WERI-Rb-1 (cell line): ENCODE measurements at regions not wholly inside any gene's neighbourhood (a gene's known extent, or its start where the extent isn't known, plus 50 kb on each side); places are given as distances from the start of the nearest gene placed in this dataset.

ENCODE experiments used
- DNase-seq: peaks from one replicate; pipeline ENCODE4 v3.0.0-alpha.2; 2020
- H3K27ac ChIP-seq: fragments of 250-450 bp; sonication (Bioruptor Pico); 2 replicates; pipeline ENCODE4 v1.5.1; 2020; ENCODE audit warnings: mild to moderate bottlenecking, moderate library complexity
- H3K27me3 ChIP-seq: fragments of 250-450 bp; sonication (Bioruptor Pico); 2 replicates; pipeline ENCODE4 v1.5.1; 2021; ENCODE audit warnings: mild to moderate bottlenecking, low read depth, moderate library complexity; ENCODE audit not compliant: insufficient read depth, severe bottlenecking
- H3K36me3 ChIP-seq: fragments of 250-450 bp; sonication (Bioruptor Pico); 2 replicates; pipeline ENCODE4 v1.5.1; 2020; ENCODE audit warnings: mild to moderate bottlenecking, moderate library complexity
- H3K4me3 ChIP-seq: 2 replicates; pipeline ENCODE4 v1.5.1; 2011; ENCODE audit warnings: low read depth, mild to moderate bottlenecking, control low read depth, low read length
- H3K9me3 ChIP-seq: fragments of 250-450 bp; sonication (Bioruptor Pico); 2 replicates; pipeline ENCODE4 v1.5.1; 2021; ENCODE audit warnings: mild to moderate bottlenecking, moderate library complexity; ENCODE audit not compliant: severe bottlenecking
- TF ChIP-seq, protein P1 (sequence below): IDR thresholded peaks from 2 replicates; pipeline ENCODE4 v1.5.1; 2011; ENCODE audit warnings: low read depth, mild to moderate bottlenecking, control low read depth, inconsistent platforms, low read length

DNA sequence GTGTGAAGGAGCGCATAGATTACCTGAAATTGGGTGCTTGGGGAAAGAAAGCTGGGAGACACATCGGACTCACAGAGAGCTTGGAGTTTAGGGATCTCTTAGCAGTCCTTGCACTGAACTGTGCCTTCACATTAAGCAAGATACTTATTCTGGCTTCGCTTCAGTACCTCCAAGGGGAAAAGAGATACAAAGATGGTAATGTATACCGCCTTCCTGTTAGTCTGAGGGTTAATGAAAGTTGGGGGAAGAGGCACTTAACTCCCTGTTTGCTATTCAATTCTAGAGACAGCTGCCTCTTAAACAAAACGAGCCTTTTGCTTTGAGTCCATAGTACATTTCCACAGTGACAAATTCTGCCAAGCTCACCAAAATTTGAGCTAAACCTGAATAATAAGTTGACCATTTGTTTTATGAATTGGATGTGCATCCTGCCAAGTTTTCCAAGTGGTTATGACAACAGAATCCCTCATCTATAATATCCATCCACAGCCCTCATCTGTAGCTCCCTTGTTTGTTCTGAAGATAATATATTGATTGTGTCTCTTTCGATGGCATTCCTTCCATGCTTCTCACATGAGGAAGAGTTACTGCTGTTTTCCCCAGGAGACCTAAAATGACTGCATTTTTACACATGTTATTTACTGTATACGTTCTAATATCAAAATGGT is 287.1 kb upstream of the ATP5MC3 start:
- no peaks in the 10 kb centered on the region for H3K9me3 ChIP-seq
- H3K27ac ChIP-seq, result no peak overlapping the region
- DNase-seq, result no peak
- H3K27me3 ChIP-seq, result peaks cover 72% of the 10 kb centered on the region
- TF ChIP-seq, protein P1, sequence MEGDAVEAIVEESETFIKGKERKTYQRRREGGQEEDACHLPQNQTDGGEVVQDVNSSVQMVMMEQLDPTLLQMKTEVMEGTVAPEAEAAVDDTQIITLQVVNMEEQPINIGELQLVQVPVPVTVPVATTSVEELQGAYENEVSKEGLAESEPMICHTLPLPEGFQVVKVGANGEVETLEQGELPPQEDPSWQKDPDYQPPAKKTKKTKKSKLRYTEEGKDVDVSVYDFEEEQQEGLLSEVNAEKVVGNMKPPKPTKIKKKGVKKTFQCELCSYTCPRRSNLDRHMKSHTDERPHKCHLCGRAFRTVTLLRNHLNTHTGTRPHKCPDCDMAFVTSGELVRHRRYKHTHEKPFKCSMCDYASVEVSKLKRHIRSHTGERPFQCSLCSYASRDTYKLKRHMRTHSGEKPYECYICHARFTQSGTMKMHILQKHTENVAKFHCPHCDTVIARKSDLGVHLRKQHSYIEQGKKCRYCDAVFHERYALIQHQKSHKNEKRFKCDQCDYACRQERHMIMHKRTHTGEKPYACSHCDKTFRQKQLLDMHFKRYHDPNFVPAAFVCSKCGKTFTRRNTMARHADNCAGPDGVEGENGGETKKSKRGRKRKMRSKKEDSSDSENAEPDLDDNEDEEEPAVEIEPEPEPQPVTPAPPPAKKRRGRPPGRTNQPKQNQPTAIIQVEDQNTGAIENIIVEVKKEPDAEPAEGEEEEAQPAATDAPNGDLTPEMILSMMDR, result no peak
- H3K36me3 ChIP-seq, result no peaks in the 10 kb centered on the region
- no peak overlapping the region for H3K4me3 ChIP-seq

DNA sequence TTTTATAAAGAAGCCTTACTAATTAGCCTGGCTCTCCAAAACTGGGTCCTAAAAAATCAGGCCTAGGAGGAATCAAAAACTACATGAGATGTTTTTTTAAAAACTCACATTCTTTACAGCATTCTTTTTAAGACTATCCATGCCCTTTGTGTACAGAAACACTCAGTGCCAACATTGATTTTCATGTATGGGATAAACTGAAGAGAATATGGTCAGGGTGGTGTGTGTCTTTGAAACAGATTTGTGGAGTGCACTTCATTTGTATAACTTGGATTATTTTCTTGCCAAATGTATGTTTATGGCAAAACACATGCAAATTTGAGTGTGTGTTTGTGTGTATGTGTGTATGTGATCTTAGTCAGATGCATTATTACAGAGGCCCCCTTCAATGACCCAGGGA is 283.6 kb upstream of the ATP5MC3 start:
- no peaks in the 10 kb centered on the region for H3K36me3 ChIP-seq
- TF ChIP-seq, protein P1, result no peak
- DNase-seq, result no peak
- peaks cover 5% of the 10 kb centered on the region for H3K9me3 ChIP-seq
- no peak overlapping the region for H3K27ac ChIP-seq
- H3K27me3 ChIP-seq, result peaks cover 74% of the 10 kb centered on the region
- no peak overlapping the region for H3K4me3 ChIP-seq

DNA sequence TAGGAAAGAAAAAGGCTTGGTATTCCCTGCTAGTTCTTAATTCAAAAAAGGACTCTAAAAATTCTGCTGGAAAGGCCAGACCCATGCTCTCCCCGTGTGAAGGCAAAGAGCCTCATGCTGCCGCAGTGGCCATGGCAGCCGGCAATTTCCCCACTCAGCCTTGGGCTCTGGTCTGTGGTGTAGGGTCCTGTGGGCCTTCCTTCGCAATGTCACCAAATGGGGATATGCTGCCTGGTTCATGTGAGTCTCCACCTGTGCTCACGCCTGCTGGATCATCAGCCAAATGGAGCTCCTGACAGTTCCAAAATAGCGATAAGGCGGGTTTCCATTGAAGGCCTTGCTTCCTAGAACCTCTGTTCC is 282.8 kb upstream of the ATP5MC3 start:
- Histone ChIP-seq H3K27ac (no peak overlapping the region), H3K27me3 (peaks cover 72% of the 10 kb centered on the region), H3K9me3 (peaks cover 5% of the 10 kb centered on the region), H3K4me3 (no peak overlapping the region), H3K36me3 (no peaks in the 10 kb centered on the region)
- DNase-seq, result no peak
- TF ChIP-seq, protein P1, result no peak

DNA sequence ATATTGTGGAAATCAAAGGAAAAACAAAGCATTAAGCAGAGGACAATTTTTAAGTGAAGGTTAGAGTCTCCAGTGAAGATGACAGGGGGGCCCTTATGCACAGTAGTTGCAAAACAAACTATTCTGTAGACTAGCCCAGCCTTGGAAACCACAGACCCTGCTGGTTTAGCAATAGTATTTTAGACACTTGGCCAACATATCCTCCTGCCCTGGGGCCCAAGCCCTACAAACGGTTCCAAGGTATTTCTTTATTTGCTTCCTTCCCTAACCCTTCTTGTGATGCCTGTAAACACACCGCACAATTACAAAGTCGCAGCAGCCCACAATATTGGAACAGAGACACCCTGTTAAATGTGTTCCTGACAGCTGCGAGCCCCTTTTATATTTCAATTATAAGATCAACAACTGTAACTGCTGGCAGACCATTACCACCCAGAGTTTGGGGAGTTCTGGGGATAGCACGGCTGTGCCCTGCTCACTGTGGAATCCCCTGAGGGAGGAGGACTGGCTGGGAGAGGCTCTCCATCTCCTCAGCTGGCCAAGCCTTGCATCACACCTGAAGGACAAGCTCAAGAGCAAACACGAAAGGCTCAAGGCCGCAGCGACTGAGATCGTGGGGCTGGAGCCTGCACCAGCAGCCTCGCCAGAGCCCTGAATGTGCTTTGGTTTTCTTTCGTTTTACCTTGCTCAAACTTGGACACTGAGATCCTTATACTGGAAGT is 282.2 kb upstream of the ATP5MC3 start:
- DNase-seq, result no peak
- no peak overlapping the region for H3K4me3 ChIP-seq
- H3K36me3 ChIP-seq, result no peaks in the 10 kb centered on the region
- TF ChIP-seq, protein P1, result no peak
- no peak overlapping the region for H3K27ac ChIP-seq
- peaks cover 5% of the 10 kb centered on the region for H3K9me3 ChIP-seq
- peaks cover 69% of the 10 kb centered on the region for H3K27me3 ChIP-seq

DNA sequence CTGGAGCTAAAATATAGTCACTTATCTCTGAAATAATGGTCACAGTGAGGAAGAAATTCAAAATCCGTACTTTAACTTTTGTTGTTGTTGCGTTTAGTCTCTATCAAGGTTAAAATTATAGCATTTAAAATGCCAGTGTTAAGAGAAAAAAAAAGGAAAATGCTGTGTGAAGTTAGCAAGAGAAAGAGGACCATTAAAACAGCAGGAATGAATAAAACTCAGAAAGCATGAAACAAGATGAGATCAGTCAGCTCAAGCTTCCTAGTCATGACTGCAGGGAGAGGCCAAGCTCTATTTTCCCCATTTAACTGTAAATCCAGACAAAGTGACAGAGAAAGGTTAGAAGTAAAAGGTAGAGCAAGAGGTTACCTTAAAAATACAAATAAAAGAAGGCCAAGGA is 281.7 kb upstream of the ATP5MC3 start:
- Histone ChIP-seq H3K27ac (no peak overlapping the region), H3K36me3 (no peaks in the 10 kb centered on the region), H3K9me3 (peaks cover 5% of the 10 kb centered on the region), H3K27me3 (peaks cover 69% of the 10 kb centered on the region), H3K4me3 (no peak overlapping the region)
- TF ChIP-seq, protein P1, result no peak
- DNase-seq, result no peak
